ENCODE measurements at regions not wholly inside any gene's neighbourhood (a gene's known extent, or its start where the extent isn't known, plus 50 kb on each side); places are given as distances from the start of the nearest gene placed in this dataset.

DNA sequence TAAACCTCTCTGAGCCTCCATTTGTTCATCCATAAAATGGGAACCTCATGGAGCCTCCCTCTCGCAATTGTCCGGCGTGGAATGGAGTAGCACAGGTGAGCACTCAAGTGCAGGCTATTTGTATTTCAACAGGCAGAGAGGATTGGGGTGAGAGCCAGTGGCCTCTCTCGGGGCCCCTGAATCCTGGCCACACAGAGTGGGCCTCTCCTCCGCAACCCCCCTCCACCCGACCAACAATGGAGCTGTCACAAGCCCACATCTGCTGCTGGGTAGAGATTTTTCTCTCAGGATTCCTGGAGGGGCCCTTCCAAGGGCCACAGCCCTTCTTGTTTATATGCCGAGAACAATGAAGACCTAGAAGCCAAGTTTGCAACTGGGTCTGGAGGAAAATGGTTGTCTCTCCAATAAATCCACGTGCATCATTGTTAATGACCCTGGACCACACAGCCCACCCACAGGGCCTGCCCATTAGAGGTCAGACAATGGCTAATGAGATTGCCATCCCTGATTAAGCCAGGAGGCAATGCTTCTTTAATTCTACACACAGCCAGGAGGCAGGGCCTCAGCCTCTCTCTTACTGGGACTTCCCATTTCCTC is 233.0 kb downstream of the ANKRD60 start:
- Histone ChIP-seq H3K36me3 (no peaks in the 10 kb centered on the region), H3K27me3 (peaks cover 0 to 14% (median 0%) of the 10 kb centered on the region in 4 donors), H3K27ac (replicated peaks in 1 of 4) (no peak overlapping the region), H3K4me3 (no peak overlapping the region), H3K9me3 (no peaks in the 10 kb centered on the region), H3K4me1 (peaks cover 13 to 25% (median 21%) of the 10 kb centered on the region in 4 donors)
- no peak for DNase-seq (ENCODE audit: extremely low spot score)
- 85% methylated on average over 5 of the region's 8 CpGs for WGBS
- intact Hi-C loops (cut with DNase I), result no loop called here
- no peak for TF ChIP-seq EP300 (IDR thresholded peaks at IDR 0.05)
- no peak for TF ChIP-seq POLR2AphosphoS5 (IDR thresholded peaks at IDR 0.05)
- TF ChIP-seq POLR2A (IDR thresholded peaks at IDR 0.05; ENCODE audit: low read depth), result no peak
- TF ChIP-seq, protein P1, sequence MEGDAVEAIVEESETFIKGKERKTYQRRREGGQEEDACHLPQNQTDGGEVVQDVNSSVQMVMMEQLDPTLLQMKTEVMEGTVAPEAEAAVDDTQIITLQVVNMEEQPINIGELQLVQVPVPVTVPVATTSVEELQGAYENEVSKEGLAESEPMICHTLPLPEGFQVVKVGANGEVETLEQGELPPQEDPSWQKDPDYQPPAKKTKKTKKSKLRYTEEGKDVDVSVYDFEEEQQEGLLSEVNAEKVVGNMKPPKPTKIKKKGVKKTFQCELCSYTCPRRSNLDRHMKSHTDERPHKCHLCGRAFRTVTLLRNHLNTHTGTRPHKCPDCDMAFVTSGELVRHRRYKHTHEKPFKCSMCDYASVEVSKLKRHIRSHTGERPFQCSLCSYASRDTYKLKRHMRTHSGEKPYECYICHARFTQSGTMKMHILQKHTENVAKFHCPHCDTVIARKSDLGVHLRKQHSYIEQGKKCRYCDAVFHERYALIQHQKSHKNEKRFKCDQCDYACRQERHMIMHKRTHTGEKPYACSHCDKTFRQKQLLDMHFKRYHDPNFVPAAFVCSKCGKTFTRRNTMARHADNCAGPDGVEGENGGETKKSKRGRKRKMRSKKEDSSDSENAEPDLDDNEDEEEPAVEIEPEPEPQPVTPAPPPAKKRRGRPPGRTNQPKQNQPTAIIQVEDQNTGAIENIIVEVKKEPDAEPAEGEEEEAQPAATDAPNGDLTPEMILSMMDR (IDR thresholded peaks at IDR 0.05), result no peak

DNA sequence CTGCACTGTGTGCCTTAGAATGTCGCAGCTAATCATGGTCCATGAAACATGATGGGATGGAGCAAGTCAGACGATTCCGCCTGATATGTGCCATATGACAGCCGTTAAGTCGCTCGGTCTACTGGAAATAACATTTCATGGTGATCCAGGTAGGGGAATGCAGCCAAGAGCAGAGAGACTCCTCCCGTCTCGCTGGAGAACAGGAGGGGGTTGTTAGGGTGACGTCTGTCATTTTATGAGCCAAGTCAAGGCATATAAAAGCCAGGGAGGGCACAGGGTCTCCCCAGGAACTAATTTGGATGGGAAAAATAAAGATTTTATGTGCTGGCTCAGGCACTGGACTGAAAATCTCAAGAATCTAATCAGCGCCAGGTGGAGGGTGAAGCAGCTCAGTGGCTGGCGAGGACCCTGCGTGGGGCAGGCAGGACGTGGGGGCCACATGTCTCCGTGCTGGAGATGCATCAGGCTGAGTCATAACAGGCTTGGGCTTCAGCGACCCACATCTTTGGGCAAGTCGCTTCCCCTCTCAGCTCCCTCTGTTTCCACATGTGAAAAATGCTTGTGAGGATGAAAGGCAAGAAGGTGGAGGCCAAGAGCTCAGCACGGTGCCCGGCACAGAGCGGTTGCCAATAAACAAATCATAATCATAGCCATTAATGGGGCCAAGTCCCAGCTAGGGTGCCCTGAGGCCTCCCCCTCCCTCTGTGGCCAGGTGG is 234.6 kb downstream of the ANKRD60 start:
- H3K4me1 ChIP-seq, result peaks cover under 1 to 13% (median 10%) of the 10 kb centered on the region in 4 donors
- no peaks in the 10 kb centered on the region for H3K9me3 ChIP-seq
- H3K4me3 ChIP-seq, result no peak overlapping the region
- peaks cover 0 to 14% (median 0%) of the 10 kb centered on the region in 4 donors for H3K27me3 ChIP-seq
- TF ChIP-seq POLR2A (IDR thresholded peaks at IDR 0.05; ENCODE audit: low read depth) (no peak), EP300 (IDR thresholded peaks at IDR 0.05) (no peak), POLR2AphosphoS5 (IDR thresholded peaks at IDR 0.05) (no peak)
- TF ChIP-seq, protein P1 (IDR thresholded peaks at IDR 0.05), result no peak
- no peak overlapping the region for H3K27ac ChIP-seq (replicated peaks in 1 of 4)
- intact Hi-C loops (cut with DNase I), result no loop called here
- WGBS, result 63% methylated on average over 19 of the region's 19 CpGs
- DNase-seq (ENCODE audit: extremely low spot score), result no peak
- no peaks in the 10 kb centered on the region for H3K36me3 ChIP-seq

DNA sequence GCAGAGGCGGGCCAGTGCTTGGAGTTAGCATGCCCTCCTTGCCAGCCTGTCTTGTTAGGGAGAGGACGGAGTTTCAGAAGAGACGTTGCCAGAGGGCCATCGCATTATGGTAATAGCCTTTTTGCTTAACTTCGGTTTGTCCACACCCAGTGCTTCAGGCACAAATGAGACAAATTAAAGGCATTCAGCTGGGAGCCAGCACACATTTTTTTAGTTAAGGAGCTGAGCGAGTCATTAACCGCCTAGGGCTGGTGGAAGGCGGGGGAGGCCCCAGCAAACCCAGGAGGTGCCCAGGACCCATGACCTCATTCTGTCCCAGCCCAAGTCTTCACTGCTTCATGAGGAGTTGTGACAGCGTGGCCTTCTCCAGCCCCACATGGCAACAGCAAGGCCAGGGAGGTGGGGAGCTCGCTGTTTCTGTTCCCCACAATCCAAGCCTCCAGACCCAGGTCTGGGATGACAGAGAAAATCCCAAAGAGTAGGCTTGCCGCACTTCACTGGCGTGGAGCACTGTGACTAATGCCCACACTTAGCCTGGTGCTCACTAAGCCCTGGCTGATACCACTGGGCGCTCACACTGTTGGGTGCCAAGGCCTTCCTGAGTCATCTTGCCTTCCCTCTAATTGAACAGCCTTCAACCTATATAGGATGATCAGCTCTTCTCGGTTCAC is 237.1 kb downstream of the ANKRD60 start:
- H3K36me3 ChIP-seq, result no peaks in the 10 kb centered on the region
- peaks cover 0 to 14% (median 0%) of the 10 kb centered on the region in 4 donors for H3K27me3 ChIP-seq
- 76% methylated on average over 9 of the region's 14 CpGs for WGBS
- H3K9me3 ChIP-seq, result no peaks in the 10 kb centered on the region
- no peak for DNase-seq (ENCODE audit: extremely low spot score)
- peaks cover 0 to 13% (median 9%) of the 10 kb centered on the region in 4 donors for H3K4me1 ChIP-seq
- peak overlapping the region in 1 of 4 donors; percentile 54 for H3K27ac ChIP-seq (replicated peaks in 1 of 4)
- H3K4me3 ChIP-seq, result no peak overlapping the region
- intact Hi-C loops (cut with DNase I), result no loop called here
- TF ChIP-seq, protein P1 (IDR thresholded peaks at IDR 0.05), result no peak
- TF ChIP-seq POLR2AphosphoS5 (IDR thresholded peaks at IDR 0.05) (no peak), EP300 (IDR thresholded peaks at IDR 0.05) (no peak), POLR2A (IDR thresholded peaks at IDR 0.05; ENCODE audit: low read depth) (no peak)

DNA sequence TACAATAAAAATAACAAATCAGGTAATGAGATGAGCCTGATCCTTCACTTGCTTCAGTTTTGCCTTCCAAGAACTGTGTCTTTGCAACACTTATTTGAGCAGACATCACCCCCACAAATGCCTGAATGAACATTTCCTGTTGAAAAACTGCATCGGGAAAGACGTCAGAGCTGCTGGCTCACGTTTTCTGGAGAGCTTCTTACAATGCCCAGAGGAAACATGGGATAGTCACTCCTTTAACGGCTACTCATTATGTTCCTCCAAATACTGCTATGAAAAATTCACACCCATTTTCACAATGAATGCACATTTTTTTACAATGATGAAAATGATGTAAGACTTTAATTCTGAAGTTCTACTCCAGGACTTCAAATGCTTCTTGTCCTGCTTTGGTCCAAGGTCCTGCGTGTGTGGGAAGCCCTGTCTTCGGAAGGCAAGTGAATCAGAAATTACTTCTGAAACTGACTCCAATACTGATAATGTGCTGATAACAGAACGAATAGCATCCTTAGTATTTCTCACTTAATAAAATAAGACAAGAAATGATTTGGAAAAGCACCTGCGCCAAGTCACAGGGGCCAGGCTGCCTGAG is 238.0 kb downstream of the ANKRD60 start:
- Histone ChIP-seq H3K4me3 (no peak overlapping the region), H3K9me3 (no peaks in the 10 kb centered on the region), H3K36me3 (no peaks in the 10 kb centered on the region), H3K27me3 (peaks cover 0 to 14% (median 0%) of the 10 kb centered on the region in 4 donors), H3K27ac (replicated peaks in 1 of 4) (peak overlapping the region in 1 of 4 donors; percentile 54), H3K4me1 (peaks cover 0 to 13% (median 9%) of the 10 kb centered on the region in 4 donors)
- WGBS, result 37% methylated on average over 8 of the region's 8 CpGs
- TF ChIP-seq EP300 (IDR thresholded peaks at IDR 0.05) (no peak), POLR2AphosphoS5 (IDR thresholded peaks at IDR 0.05) (no peak), POLR2A (IDR thresholded peaks at IDR 0.05; ENCODE audit: low read depth) (no peak)
- TF ChIP-seq, protein P1 (IDR thresholded peaks at IDR 0.05), result no peak
- no peak for DNase-seq (ENCODE audit: extremely low spot score)
- intact Hi-C loops (cut with DNase I), result no loop called here
